GM23338 (cell line): ENCODE measurements at regions not wholly inside any gene's neighbourhood (a gene's known extent, or its start where the extent isn't known, plus 50 kb on each side); places are given as distances from the start of the nearest gene placed in this dataset.

Experiments
- EZH2 ChIP-seq: fragments of 200-600 bp; sonication (generic); IDR thresholded peaks from one replicate; pipeline ENCODE4 v1.8.0; 2017; ENCODE audit warnings: antibody characterized with exemption, mild to moderate bottlenecking, low read depth; ENCODE audit not compliant: unreplicated experiment
- EZH2phosphoT487 ChIP-seq: fragments of 200-600 bp; sonication (generic); IDR thresholded peaks from one replicate; pipeline ENCODE4 v1.8.1; 2018; ENCODE audit warnings: antibody characterized with exemption; ENCODE audit not compliant: unreplicated experiment
- JUNB ChIP-seq: IDR thresholded peaks from one replicate; pipeline ENCODE4 v1.6.1; 2016; ENCODE audit warnings: antibody characterized with exemption; ENCODE audit not compliant: unreplicated experiment
- NANOG ChIP-seq: IDR thresholded peaks from 2 replicates; pipeline ENCODE4 v1.6.1; 2016; ENCODE audit warnings: antibody characterized with exemption, borderline replicate concordance
- POLR2AphosphoS5 ChIP-seq: IDR thresholded peaks from 2 replicates; pipeline ENCODE4 v1.6.1; 2016; ENCODE audit warnings: antibody characterized with exemption, low read depth
- STAT1 ChIP-seq: IDR thresholded peaks from one replicate; pipeline ENCODE4 v1.6.1; 2016; ENCODE audit warnings: antibody characterized with exemption; ENCODE audit not compliant: unreplicated experiment
- ZNF462 ChIP-seq: fragments of 250-450 bp; sonication (Bioruptor Pico); IDR thresholded peaks from 2 replicates; pipeline ENCODE4 v1.5.0; 2020; ENCODE audit warnings: mild to moderate bottlenecking, moderate library complexity
- TF ChIP-seq, protein P1 (sequence below), 2 experiments: fragments of 200-600 bp in 1 of 2; sonication (generic) in 1 of 2; conservative IDR thresholded peaks; 2 replicates each; pipeline versions ENCODE4 v1.5.1 to v1.6.1; 2016 to 2017; ENCODE audit warnings: antibody characterized with exemption in 2 of 2, low read depth in 2 of 2, mild to moderate bottlenecking in 2 of 2, moderate library complexity in 1 of 2
- TF ChIP-seq, protein P2 (sequence below): IDR thresholded peaks from one replicate; pipeline ENCODE4 v1.6.1; 2018; ENCODE audit warnings: antibody characterized with exemption; ENCODE audit not compliant: unreplicated experiment

GRCh38 chr10:29688230-29688661 lies 53.5 kb upstream of the SVIL start:
- TF ChIP-seq, protein P1, sequence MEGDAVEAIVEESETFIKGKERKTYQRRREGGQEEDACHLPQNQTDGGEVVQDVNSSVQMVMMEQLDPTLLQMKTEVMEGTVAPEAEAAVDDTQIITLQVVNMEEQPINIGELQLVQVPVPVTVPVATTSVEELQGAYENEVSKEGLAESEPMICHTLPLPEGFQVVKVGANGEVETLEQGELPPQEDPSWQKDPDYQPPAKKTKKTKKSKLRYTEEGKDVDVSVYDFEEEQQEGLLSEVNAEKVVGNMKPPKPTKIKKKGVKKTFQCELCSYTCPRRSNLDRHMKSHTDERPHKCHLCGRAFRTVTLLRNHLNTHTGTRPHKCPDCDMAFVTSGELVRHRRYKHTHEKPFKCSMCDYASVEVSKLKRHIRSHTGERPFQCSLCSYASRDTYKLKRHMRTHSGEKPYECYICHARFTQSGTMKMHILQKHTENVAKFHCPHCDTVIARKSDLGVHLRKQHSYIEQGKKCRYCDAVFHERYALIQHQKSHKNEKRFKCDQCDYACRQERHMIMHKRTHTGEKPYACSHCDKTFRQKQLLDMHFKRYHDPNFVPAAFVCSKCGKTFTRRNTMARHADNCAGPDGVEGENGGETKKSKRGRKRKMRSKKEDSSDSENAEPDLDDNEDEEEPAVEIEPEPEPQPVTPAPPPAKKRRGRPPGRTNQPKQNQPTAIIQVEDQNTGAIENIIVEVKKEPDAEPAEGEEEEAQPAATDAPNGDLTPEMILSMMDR (conservative IDR thresholded peaks at IDR 0.05; ENCODE audit: low read depth in 2 of 2): no peak
- TF ChIP-seq, protein P2, sequence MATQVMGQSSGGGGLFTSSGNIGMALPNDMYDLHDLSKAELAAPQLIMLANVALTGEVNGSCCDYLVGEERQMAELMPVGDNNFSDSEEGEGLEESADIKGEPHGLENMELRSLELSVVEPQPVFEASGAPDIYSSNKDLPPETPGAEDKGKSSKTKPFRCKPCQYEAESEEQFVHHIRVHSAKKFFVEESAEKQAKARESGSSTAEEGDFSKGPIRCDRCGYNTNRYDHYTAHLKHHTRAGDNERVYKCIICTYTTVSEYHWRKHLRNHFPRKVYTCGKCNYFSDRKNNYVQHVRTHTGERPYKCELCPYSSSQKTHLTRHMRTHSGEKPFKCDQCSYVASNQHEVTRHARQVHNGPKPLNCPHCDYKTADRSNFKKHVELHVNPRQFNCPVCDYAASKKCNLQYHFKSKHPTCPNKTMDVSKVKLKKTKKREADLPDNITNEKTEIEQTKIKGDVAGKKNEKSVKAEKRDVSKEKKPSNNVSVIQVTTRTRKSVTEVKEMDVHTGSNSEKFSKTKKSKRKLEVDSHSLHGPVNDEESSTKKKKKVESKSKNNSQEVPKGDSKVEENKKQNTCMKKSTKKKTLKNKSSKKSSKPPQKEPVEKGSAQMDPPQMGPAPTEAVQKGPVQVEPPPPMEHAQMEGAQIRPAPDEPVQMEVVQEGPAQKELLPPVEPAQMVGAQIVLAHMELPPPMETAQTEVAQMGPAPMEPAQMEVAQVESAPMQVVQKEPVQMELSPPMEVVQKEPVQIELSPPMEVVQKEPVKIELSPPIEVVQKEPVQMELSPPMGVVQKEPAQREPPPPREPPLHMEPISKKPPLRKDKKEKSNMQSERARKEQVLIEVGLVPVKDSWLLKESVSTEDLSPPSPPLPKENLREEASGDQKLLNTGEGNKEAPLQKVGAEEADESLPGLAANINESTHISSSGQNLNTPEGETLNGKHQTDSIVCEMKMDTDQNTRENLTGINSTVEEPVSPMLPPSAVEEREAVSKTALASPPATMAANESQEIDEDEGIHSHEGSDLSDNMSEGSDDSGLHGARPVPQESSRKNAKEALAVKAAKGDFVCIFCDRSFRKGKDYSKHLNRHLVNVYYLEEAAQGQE: no peak
- TF ChIP-seq EZH2 (no peak), POLR2AphosphoS5 (no peak), EZH2phosphoT487 (no peak), STAT1 (no peak), NANOG (no peak), ZNF462 (CRISPR knock-in tag) (no peak), JUNB (no peak)
